ENCODE measurements at regions not wholly inside any gene's neighbourhood (a gene's known extent, or its start where the extent isn't known, plus 50 kb on each side); places are given as distances from the start of the nearest gene placed in this dataset.

- TF ChIP-seq CTCF (conservative IDR thresholded peaks at IDR 0.05; ENCODE audit: low read length) = no peak
- no peak for DNase-seq (ENCODE audit: low read depth)
- no peak overlapping the region for H3K4me3 ChIP-seq (ENCODE audit: low read length)
Measured at GRCh38 chr7:84801396-84801795, 385.5 kb downstream of the SEMA3D start.

GRCh38 chr7:84800846-84801245 is 386.0 kb downstream of the SEMA3D start:
- H3K4me3 ChIP-seq (ENCODE audit: low read length) = no peak overlapping the region
- no peak for DNase-seq (ENCODE audit: low read depth)
- TF ChIP-seq CTCF (conservative IDR thresholded peaks at IDR 0.05; ENCODE audit: low read length) = no peak

- no peak for DNase-seq (ENCODE audit: low read depth)
- no peak overlapping the region for H3K4me3 ChIP-seq (ENCODE audit: low read length)
- TF ChIP-seq CTCF (conservative IDR thresholded peaks at IDR 0.05; ENCODE audit: low read length) = no peak
Measured at GRCh38 chr7:84799106-84799505, 387.8 kb downstream of the SEMA3D start.

- no peak overlapping the region for H3K4me3 ChIP-seq (ENCODE audit: low read length)
- no peak for TF ChIP-seq CTCF (conservative IDR thresholded peaks at IDR 0.05; ENCODE audit: low read length)
- DNase-seq (ENCODE audit: low read depth) = peak; percentile 9
Measured at GRCh38 chr7:84792231-84792893, 394.5 kb downstream of the SEMA3D start.

- peak; percentile 83 for DNase-seq (ENCODE audit: low read depth)
- TF ChIP-seq CTCF (conservative IDR thresholded peaks at IDR 0.05; ENCODE audit: low read length) = no peak
- no peak overlapping the region for H3K4me3 ChIP-seq (ENCODE audit: low read length)
Measured at GRCh38 chr7:84790882-84791281, 396.0 kb downstream of the SEMA3D start.

- DNase-seq (ENCODE audit: low read depth) = no peak
- no peak overlapping the region for H3K4me3 ChIP-seq (ENCODE audit: low read length)
- no peak for TF ChIP-seq CTCF (conservative IDR thresholded peaks at IDR 0.05; ENCODE audit: low read length)
Measured at GRCh38 chr7:84786073-84786472, 400.8 kb downstream of the SEMA3D start.

- no peak overlapping the region for H3K4me3 ChIP-seq (ENCODE audit: low read length)
- DNase-seq (ENCODE audit: low read depth) = no peak
- TF ChIP-seq CTCF (conservative IDR thresholded peaks at IDR 0.05; ENCODE audit: low read length) = no peak
Measured at GRCh38 chr7:84784450-84784849, 402.4 kb downstream of the SEMA3D start.

Data from AG10803 (cell line).